Right lobe of liver (tissue), 6 donors: ENCODE measurements at regions not wholly inside any gene's neighbourhood (a gene's known extent, or its start where the extent isn't known, plus 50 kb on each side); places are given as distances from the start of the nearest gene placed in this dataset.

Source experiments
- ATAC-seq, 4 donors: fragments of 200-7000 bp; cut with Tn5 transposase; one replicate each; pipeline ENCODE4 v1.9.1; 2020; ENCODE audit warnings: mild to moderate bottlenecking in 4 of 4, moderate library complexity in 4 of 4
- DNase-seq, 3 donors: peaks; one replicate each; pipeline ENCODE4 v3.0.0-alpha.2; 2020
- H3K27ac ChIP-seq, 3 donors: fragments of 200-600 bp; one replicate each; pipeline ENCODE4 v1.8.0; 2022
- H3K27me3 ChIP-seq, 2 donors: fragments of 200-600 bp; one replicate each; pipeline ENCODE4 v1.8.0; 2022
- H3K36me3 ChIP-seq, 4 donors: fragments of 200-600 bp; sonication (generic) in 1 of 4; one replicate each; pipeline versions ENCODE4 v1.5.1 to v1.8.0; 2017 to 2022; ENCODE audit warnings: control low read depth in 1 of 4
- H3K4me1 ChIP-seq, 4 donors: fragments of 200-600 bp; sonication (generic) in 1 of 4; one replicate each; pipeline versions ENCODE4 v1.5.1 to v1.8.0; 2017 to 2022; ENCODE audit warnings: control low read depth in 1 of 4
- H3K4me3 ChIP-seq, 3 donors: fragments of 200-600 bp; one replicate each; pipeline ENCODE4 v1.8.0; 2022
- H3K9me3 ChIP-seq, 4 donors: fragments of 200-600 bp; sonication (generic) in 1 of 4; one replicate each; pipeline versions ENCODE4 v1.5.1 to v1.8.0; 2017 to 2022; ENCODE audit warnings: control low read depth in 1 of 4
- CTCF ChIP-seq, 4 donors: fragments of 200-600 bp in 3 of 4; fragments of 450-650 bp in 1 of 4; IDR thresholded peaks; one replicate each; pipeline versions ENCODE4 v1.5.1 to v1.8.0; 2016 to 2022; ENCODE audit warnings: antibody characterized with exemption in 4 of 4, mild to moderate bottlenecking in 2 of 4
- POLR2A ChIP-seq: fragments of 450-650 bp; IDR thresholded peaks from one replicate; pipeline ENCODE4 v1.6.1; 2017; ENCODE audit warnings: antibody characterized with exemption, mild to moderate bottlenecking
- WGBS: methylation state at CpG from one replicate; pipeline ENCODE4 v1.1.6; 2018; ENCODE audit warnings: low coverage, low lambda C conversion rate; ENCODE audit not compliant: insufficient coverage; ENCODE audit errors: missing lambda C conversion rate; 5-methylcytosine and 5-hydroxymethylcytosine counted together
- intact Hi-C, 2 donors: fragments of 100-400 bp; cut with DNase I; formaldehyde crosslinking; loops; one replicate each; pipeline versions ENCODE4 v1.11.2 to v1.14.1; 2022
- donor health status: DM: no; HTN: yes; CAD: no.
- donor health status: DM: no; HTN: no; CAD: no.
- donor health status: DM: no; HTN: no; CAD: no.
- donor health status: DM: no; HTN: yes; CAD: no.
- donor health status: DM: no; HTN: yes; CAD: no.

DNA sequence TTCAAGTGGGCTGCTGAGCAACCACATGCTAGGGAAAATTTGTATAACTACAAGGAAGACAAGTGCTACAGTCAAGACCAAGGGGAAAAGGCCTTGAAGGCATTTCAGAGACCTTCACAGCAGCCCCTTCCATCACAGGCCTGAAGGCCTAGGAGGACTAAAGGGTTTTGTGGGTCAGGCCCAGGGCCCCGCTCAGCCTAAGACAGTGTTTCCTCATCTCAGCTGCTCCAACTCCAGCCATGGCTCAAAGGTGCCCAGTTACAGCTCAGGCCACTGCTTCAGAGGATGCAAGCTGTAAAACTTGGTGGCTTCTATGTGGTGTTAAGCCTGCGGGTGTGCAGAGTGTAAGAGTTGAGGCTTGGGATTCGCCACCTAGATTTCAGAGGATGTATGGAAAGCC is 260.5 kb downstream of the NXPE2 start:
- H3K36me3 ChIP-seq, result no peaks in the 10 kb centered on the region
- no peak for ATAC-seq
- DNase-seq, result no peak
- no peaks in the 10 kb centered on the region for H3K27me3 ChIP-seq
- no peaks in the 10 kb centered on the region for H3K9me3 ChIP-seq
- H3K27ac ChIP-seq, result no peak overlapping the region
- H3K4me3 ChIP-seq, result no peak overlapping the region
- H3K4me1 ChIP-seq, result no peaks in the 10 kb centered on the region
- intact Hi-C loops, result no loop called here
- TF ChIP-seq POLR2A (no peak), CTCF (IDR thresholded peaks at IDR 0.05) (no peak)
- WGBS, result no CpG with 5 or more reads among the region's 3 CpGs

- Histone ChIP-seq H3K4me3 (no peak overlapping the region), H3K4me1 (no peaks in the 10 kb centered on the region), H3K27me3 (no peaks in the 10 kb centered on the region), H3K36me3 (no peaks in the 10 kb centered on the region), H3K27ac (no peak overlapping the region), H3K9me3 (no peaks in the 10 kb centered on the region)
- DNase-seq (no peak), ATAC-seq (no peak)
- no peak for TF ChIP-seq POLR2A
- no peak for TF ChIP-seq CTCF (IDR thresholded peaks at IDR 0.05)
- intact Hi-C loops, result no loop called here
Observed at GRCh38 chr11:114942207-114942606, 263.9 kb downstream of the NXPE2 start.

GRCh38 chr11:114949614-114950351 is 271.5 kb downstream of the NXPE2 start:
- no peak for TF ChIP-seq POLR2A
- TF ChIP-seq CTCF (IDR thresholded peaks at IDR 0.05), result no peak
- ATAC-seq (no peak), DNase-seq (no peak)
- H3K36me3 ChIP-seq, result no peaks in the 10 kb centered on the region
- no peaks in the 10 kb centered on the region for H3K4me1 ChIP-seq
- intact Hi-C loops, result no loop called here
- WGBS, result 72% methylated on average over 11 of the region's 13 CpGs
- H3K27ac ChIP-seq, result no peak overlapping the region
- no peaks in the 10 kb centered on the region for H3K9me3 ChIP-seq
- H3K4me3 ChIP-seq, result no peak overlapping the region
- H3K27me3 ChIP-seq, result no peaks in the 10 kb centered on the region

GRCh38 chr11:114953039-114953438 is 274.7 kb downstream of the NXPE2 start:
- H3K27me3 ChIP-seq, result no peaks in the 10 kb centered on the region
- peak in 1 of 4 donors; percentile 44 for ATAC-seq
- TF ChIP-seq POLR2A, result no peak
- TF ChIP-seq CTCF (IDR thresholded peaks at IDR 0.05), result peak in 1 of 4 donors; percentile 11
- H3K9me3 ChIP-seq, result no peaks in the 10 kb centered on the region
- DNase-seq, result no peak
- intact Hi-C loops, result no loop called here
- H3K4me3 ChIP-seq, result no peak overlapping the region
- H3K36me3 ChIP-seq, result no peaks in the 10 kb centered on the region
- H3K4me1 ChIP-seq, result no peaks in the 10 kb centered on the region
- 50% methylated on average over 1 of the region's 1 CpG for WGBS
- no peak overlapping the region for H3K27ac ChIP-seq

DNA sequence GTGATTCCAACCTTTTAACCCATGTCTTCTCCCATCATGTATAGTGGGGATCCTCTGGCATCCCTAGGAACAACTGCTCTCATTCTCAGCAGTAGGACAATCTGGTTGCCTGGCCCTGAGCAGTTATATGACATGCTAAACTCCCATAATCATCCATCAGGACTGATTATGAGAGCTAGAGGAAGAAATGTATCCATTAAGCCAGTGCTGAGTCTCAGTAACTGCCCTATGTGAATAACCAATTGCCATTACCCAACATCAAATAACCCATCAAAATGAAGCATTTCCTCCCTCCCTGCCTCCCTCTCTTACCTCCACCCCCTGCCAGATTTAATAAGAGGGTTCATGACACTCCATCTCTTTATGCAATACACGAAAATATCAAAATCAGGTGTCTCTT is 277.6 kb downstream of the NXPE2 start:
- no peaks in the 10 kb centered on the region for H3K36me3 ChIP-seq
- TF ChIP-seq POLR2A (no peak), CTCF (IDR thresholded peaks at IDR 0.05) (no peak)
- WGBS, result 43% methylated on average over 1 of the region's 1 CpG
- H3K9me3 ChIP-seq, result no peaks in the 10 kb centered on the region
- H3K27ac ChIP-seq, result no peak overlapping the region
- intact Hi-C loops, result no loop called here
- H3K4me3 ChIP-seq, result no peak overlapping the region
- no peak for DNase-seq
- no peak for ATAC-seq
- no peaks in the 10 kb centered on the region for H3K27me3 ChIP-seq
- H3K4me1 ChIP-seq, result no peaks in the 10 kb centered on the region
